ENCODE measurements at regions not wholly inside any gene's neighbourhood (a gene's known extent, or its start where the extent isn't known, plus 50 kb on each side); places are given as distances from the start of the nearest gene placed in this dataset.

DNA sequence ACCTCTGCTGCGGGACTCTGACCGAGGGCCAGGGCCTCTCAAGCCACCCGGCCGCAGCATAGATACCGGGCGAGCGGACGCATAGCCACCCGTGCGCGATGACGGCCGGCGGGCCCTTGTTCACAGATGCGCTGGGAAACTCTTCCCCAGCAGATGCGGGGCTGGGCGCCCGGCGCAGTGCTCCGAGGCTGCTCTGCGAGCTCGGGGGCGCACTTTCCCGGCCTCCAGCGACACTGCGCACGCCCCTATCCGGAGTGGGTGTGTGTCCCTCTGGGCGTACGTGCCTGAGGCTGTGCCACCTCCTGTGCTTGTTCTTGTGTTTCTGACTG, 104.7 kb upstream of the E2F8 start:
- Histone ChIP-seq H3K9me3 (ENCODE audit: insufficient read depth in 2 of 2, low read depth in 1 of 2, low read length in 1 of 2) (no peaks in the 10 kb centered on the region), H2BK20ac (ENCODE audit: low read length) (no peak overlapping the region), H3K4me3 (ENCODE audit: extremely low read depth in 1 of 4, insufficient read depth in 2 of 4, low read depth in 3 of 4, low read length in 4 of 4) (peak overlapping the region in 3 of 4 experiments; percentile 39 to 60 (median 40); a peak in 7 of 8 replicates), H3K27ac (ENCODE audit: low read depth, low read length) (no peak overlapping the region), H2BK12ac (ENCODE audit: low read depth, low read length) (no peak overlapping the region), H3K14ac (ENCODE audit: insufficient read length) (no peak overlapping the region), H2AK5ac (ENCODE audit: low read depth, low read length) (no peak overlapping the region), H3K4ac (replicated peaks; ENCODE audit: insufficient read length, low read depth, low read length) (no peak overlapping the region), H2BK120ac (replicated peaks; ENCODE audit: low read depth, low read length) (no peak overlapping the region), H4K20me1 (replicated peaks in 1 of 2; ENCODE audit: control insufficient read depth in 1 of 2, insufficient read depth in 2 of 2, low read length in 2 of 2) (peaks cover 8% of the 10 kb centered on the region in 2 experiments), H4K5ac (ENCODE audit: insufficient read length, low read depth, low read length) (no peak overlapping the region), H3K9ac (replicated peaks in 1 of 4; ENCODE audit: extremely low read depth in 1 of 4, low read depth in 3 of 4, low read length in 3 of 4) (no peak overlapping the region), H4K8ac (ENCODE audit: extremely low read depth, insufficient read depth, low read length) (no peak overlapping the region), H3K36me3 (ENCODE audit: control insufficient read depth in 2 of 4, insufficient read depth in 4 of 4, low read length in 3 of 4) (no peaks in the 10 kb centered on the region), H3K4me2 (ENCODE audit: insufficient read depth in 1 of 2, low read depth in 2 of 2, low read length in 2 of 2) (peak overlapping the region; percentile 78 to 82), H2AFZ (ENCODE audit: low read length) (0 out of 2 replicates have a peak overlapping the region, but pooled peaks have one; percentile 17), H3K27me3 (replicated peaks in 1 of 4; ENCODE audit: control insufficient read depth in 3 of 4, extremely low read depth in 1 of 4, insufficient read depth in 3 of 4, low read length in 3 of 4) (peaks cover 26 to 53% (median 46%) of the 10 kb centered on the region in 4 experiments), H3K56ac (replicated peaks; ENCODE audit: insufficient read length, low read depth, low read length) (no peak overlapping the region), H2BK15ac (ENCODE audit: low read length) (no peak overlapping the region), H2BK5ac (ENCODE audit: low read depth, low read length) (no peak overlapping the region), H4K91ac (replicated peaks; ENCODE audit: insufficient read length, low read length) (no peak overlapping the region), H3K18ac (ENCODE audit: extremely low read depth, low read length) (no peak overlapping the region), H3K23me2 (ENCODE audit: low read depth, low read length) (peaks cover 6% of the 10 kb centered on the region; the same call in 1 of the 2 replicates), H3K79me2 (ENCODE audit: control insufficient read depth in 1 of 2, insufficient read depth in 2 of 2, low read length in 2 of 2) (no peaks in the 10 kb centered on the region), H3K23ac (ENCODE audit: insufficient read length) (no peak overlapping the region), H3K79me1 (ENCODE audit: low read depth, low read length) (no peaks in the 10 kb centered on the region), H3K4me1 (replicated peaks in 1 of 4; ENCODE audit: control insufficient read depth in 3 of 4, insufficient read depth in 4 of 4, low read length in 3 of 4) (peaks cover 0 to 7% (median 5%) of the 10 kb centered on the region in 4 experiments; a peak in 5 of 7 replicates)
- ChIA-PET CTCF (ENCODE audit: partially characterized antibody) (interaction anchor here (0.6 to 2.4 kb wide), 12 partner anchors 9 to 1140 kb away, joined by 3 to 8 read pairs (median 4); no protein-coding TSS in a partner anchor), POLR2A (ENCODE audit: partially characterized antibody) (no interaction called here)
- DNase-seq (ENCODE audit: low read depth in 1 of 2, low spot score in 2 of 2) (peak in 1 of 2 experiments; percentile 78), FAIRE-seq (no peak)
- 3% methylated on average over 30 of the region's 30 CpGs; no CpG with 5 or more reads in 1 of the 2 experiments for WGBS, 2 experiments (ENCODE audit: extremely low coverage in 1 of 2, insufficient coverage in 1 of 2, insufficient read length in 1 of 2, insufficient replicate concordance in 2 of 2, low coverage in 1 of 2, low lambda C conversion rate in 2 of 2, missing lambda C conversion rate in 1 of 2)
- TF ChIP-seq SP2 (IDR thresholded peaks at IDR 0.05; ENCODE audit: low read length), result no peak
- TF ChIP-seq TAF1 (IDR thresholded peaks at IDR 0.05; ENCODE audit: low read depth, low read length), result no peak
- TF ChIP-seq, protein P1, sequence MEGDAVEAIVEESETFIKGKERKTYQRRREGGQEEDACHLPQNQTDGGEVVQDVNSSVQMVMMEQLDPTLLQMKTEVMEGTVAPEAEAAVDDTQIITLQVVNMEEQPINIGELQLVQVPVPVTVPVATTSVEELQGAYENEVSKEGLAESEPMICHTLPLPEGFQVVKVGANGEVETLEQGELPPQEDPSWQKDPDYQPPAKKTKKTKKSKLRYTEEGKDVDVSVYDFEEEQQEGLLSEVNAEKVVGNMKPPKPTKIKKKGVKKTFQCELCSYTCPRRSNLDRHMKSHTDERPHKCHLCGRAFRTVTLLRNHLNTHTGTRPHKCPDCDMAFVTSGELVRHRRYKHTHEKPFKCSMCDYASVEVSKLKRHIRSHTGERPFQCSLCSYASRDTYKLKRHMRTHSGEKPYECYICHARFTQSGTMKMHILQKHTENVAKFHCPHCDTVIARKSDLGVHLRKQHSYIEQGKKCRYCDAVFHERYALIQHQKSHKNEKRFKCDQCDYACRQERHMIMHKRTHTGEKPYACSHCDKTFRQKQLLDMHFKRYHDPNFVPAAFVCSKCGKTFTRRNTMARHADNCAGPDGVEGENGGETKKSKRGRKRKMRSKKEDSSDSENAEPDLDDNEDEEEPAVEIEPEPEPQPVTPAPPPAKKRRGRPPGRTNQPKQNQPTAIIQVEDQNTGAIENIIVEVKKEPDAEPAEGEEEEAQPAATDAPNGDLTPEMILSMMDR (IDR thresholded peaks at IDR 0.05; ENCODE audit: control extremely low read depth in 1 of 3, insufficient read depth in 1 of 3, low read depth in 1 of 3, low read length in 3 of 3), result peak in 1 of 3 experiments; percentile 6; a peak in 2 of 4 replicates
- no peak for TF ChIP-seq RFX5 (IDR thresholded peaks at IDR 0.05; ENCODE audit: borderline replicate concordance, low read depth, low read length)
- no peak for TF ChIP-seq CHD2 (IDR thresholded peaks at IDR 0.05; ENCODE audit: low read length)
- TF ChIP-seq RAD21 (IDR thresholded peaks at IDR 0.05 in 1 of 2, conservative IDR thresholded peaks at IDR 0.05 in 1 of 2; ENCODE audit: low read depth in 2 of 2, low read length in 2 of 2), result 0 out of 4 replicates have a peak, but pooled peaks of 1 of the 2 experiments have one; percentile 2
- peak in 1 of 2 experiments; percentile 33; a peak in 1 of 4 replicates for TF ChIP-seq HDAC2 (IDR thresholded peaks at IDR 0.05; ENCODE audit: borderline replicate concordance in 1 of 2, low read depth in 2 of 2, low read length in 2 of 2)
- TF ChIP-seq CBX8 (IDR thresholded peaks at IDR 0.05; ENCODE audit: borderline replicate concordance, low read depth, low read length), result no peak
- TF ChIP-seq GTF2F1 (IDR thresholded peaks at IDR 0.05; ENCODE audit: borderline replicate concordance, low read depth, low read length), result no peak
